ENCODE measurements at regions not wholly inside any gene's neighbourhood (a gene's known extent, or its start where the extent isn't known, plus 50 kb on each side); places are given as distances from the start of the nearest gene placed in this dataset.

- no peaks in the 10 kb centered on the region for H3K79me2 ChIP-seq (ENCODE audit: low read depth)
- no peaks in the 10 kb centered on the region for H3K27me3 ChIP-seq (ENCODE audit: insufficient read depth, low read depth)
- H2AFZ ChIP-seq, result no peak overlapping the region
- CTCF ChIA-PET, result no interaction called here
- POLR2A ChIA-PET (ENCODE audit: unreplicated experiment), result no interaction called here
- no peak overlapping the region for H3K4me2 ChIP-seq
- intact Hi-C loops (cut with micrococcal nuclease; ENCODE audit: unreplicated experiment), result no loop called here
- no peaks in the 10 kb centered on the region for H4K20me1 ChIP-seq (ENCODE audit: insufficient read depth)
- no peak for TF ChIP-seq CTCF (conservative IDR thresholded peaks at IDR 0.05)
- TF ChIP-seq EZH2 (IDR thresholded peaks at IDR 0.05; ENCODE audit: low read depth), result no peak
- no TSS peak for BruUV-seq (replicated peaks)
- H3K9me3 ChIP-seq (ENCODE audit: insufficient read depth, low read depth), result no peaks in the 10 kb centered on the region
- no peaks in the 10 kb centered on the region for H3K36me3 ChIP-seq (ENCODE audit: low read depth)
- H3F3A ChIP-seq (ENCODE audit: insufficient read depth, low read depth), result no peaks in the 10 kb centered on the region
- no peaks in the 10 kb centered on the region for H3K4me1 ChIP-seq (replicated peaks; ENCODE audit: insufficient read depth)
- no peak for DNase-seq
- H3K9me2 ChIP-seq (ENCODE audit: insufficient read depth), result no peaks in the 10 kb centered on the region
- H3K4me3 ChIP-seq, result no peak overlapping the region
- no peak overlapping the region for H3K27ac ChIP-seq
Measured at GRCh38 chr5:120907953-120908352, 443.9 kb downstream of the PRR16 start.

GRCh38 chr5:120910629-120911028 is 446.5 kb downstream of the PRR16 start:
- ChIA-PET POLR2A (ENCODE audit: unreplicated experiment) (no interaction called here), CTCF (no interaction called here)
- no peak for DNase-seq
- no TSS peak for BruUV-seq (replicated peaks)
- H3K4me2 ChIP-seq, result no peak overlapping the region
- H3K9me3 ChIP-seq (ENCODE audit: insufficient read depth, low read depth), result no peaks in the 10 kb centered on the region
- H4K20me1 ChIP-seq (ENCODE audit: insufficient read depth), result no peaks in the 10 kb centered on the region
- no peaks in the 10 kb centered on the region for H3K27me3 ChIP-seq (ENCODE audit: insufficient read depth, low read depth)
- intact Hi-C loops (cut with micrococcal nuclease; ENCODE audit: unreplicated experiment), result no loop called here
- no peak overlapping the region for H2AFZ ChIP-seq
- H3F3A ChIP-seq (ENCODE audit: insufficient read depth, low read depth), result no peaks in the 10 kb centered on the region
- no peaks in the 10 kb centered on the region for H3K79me2 ChIP-seq (ENCODE audit: low read depth)
- H3K36me3 ChIP-seq (ENCODE audit: low read depth), result no peaks in the 10 kb centered on the region
- no peaks in the 10 kb centered on the region for H3K4me1 ChIP-seq (replicated peaks; ENCODE audit: insufficient read depth)
- TF ChIP-seq CTCF (conservative IDR thresholded peaks at IDR 0.05) (no peak), EZH2 (IDR thresholded peaks at IDR 0.05; ENCODE audit: low read depth) (no peak)
- no peaks in the 10 kb centered on the region for H3K9me2 ChIP-seq (ENCODE audit: insufficient read depth)
- H3K4me3 ChIP-seq, result no peak overlapping the region
- no peak overlapping the region for H3K27ac ChIP-seq

GRCh38 chr5:120913396-120913795 is 449.3 kb downstream of the PRR16 start:
- TF ChIP-seq CTCF (conservative IDR thresholded peaks at IDR 0.05) (no peak), EZH2 (IDR thresholded peaks at IDR 0.05; ENCODE audit: low read depth) (no peak)
- Histone ChIP-seq H2AFZ (no peak overlapping the region), H3F3A (ENCODE audit: insufficient read depth, low read depth) (no peaks in the 10 kb centered on the region), H3K27ac (no peak overlapping the region), H3K4me2 (no peak overlapping the region), H3K4me3 (no peak overlapping the region), H3K9me2 (ENCODE audit: insufficient read depth) (no peaks in the 10 kb centered on the region), H3K79me2 (ENCODE audit: low read depth) (no peaks in the 10 kb centered on the region), H4K20me1 (ENCODE audit: insufficient read depth) (no peaks in the 10 kb centered on the region), H3K9me3 (ENCODE audit: insufficient read depth, low read depth) (no peaks in the 10 kb centered on the region), H3K36me3 (ENCODE audit: low read depth) (no peaks in the 10 kb centered on the region), H3K4me1 (replicated peaks; ENCODE audit: insufficient read depth) (no peaks in the 10 kb centered on the region), H3K27me3 (ENCODE audit: insufficient read depth, low read depth) (no peaks in the 10 kb centered on the region)
- no TSS peak for BruUV-seq (replicated peaks)
- intact Hi-C loops (cut with micrococcal nuclease; ENCODE audit: unreplicated experiment), result no loop called here
- ChIA-PET POLR2A (ENCODE audit: unreplicated experiment) (no interaction called here), CTCF (no interaction called here)
- no peak for DNase-seq
